ENCODE measurements at regions not wholly inside any gene's neighbourhood (a gene's known extent, or its start where the extent isn't known, plus 50 kb on each side); places are given as distances from the start of the nearest gene placed in this dataset.

DNA sequence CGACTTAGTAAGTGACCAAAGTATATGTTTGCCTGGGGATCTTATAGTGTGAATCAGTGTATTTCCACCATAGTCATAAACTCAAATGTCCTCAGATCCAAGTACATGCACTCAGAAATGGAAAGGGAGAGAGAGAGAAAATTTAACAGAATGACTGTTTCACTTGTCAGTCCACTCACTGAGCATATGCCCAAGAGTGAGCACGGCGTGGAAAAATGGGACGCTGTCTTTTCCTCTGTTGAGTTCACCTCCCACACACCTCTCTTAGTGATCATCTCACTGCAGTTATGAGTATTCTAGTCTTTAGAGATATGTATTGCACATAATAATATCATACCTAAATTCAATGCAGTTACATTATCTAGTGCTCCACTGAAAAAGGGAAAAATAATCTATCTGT lies 156.8 kb upstream of the PRMT6 start (continued):
- no peak for TF ChIP-seq IKZF2 (IDR thresholded peaks at IDR 0.05)
- TF ChIP-seq POU2F2 (IDR thresholded peaks at IDR 0.05; ENCODE audit: borderline replicate concordance, low read depth, low read length) = no peak
- no peak for TF ChIP-seq IKZF1 (conservative IDR thresholded peaks at IDR 0.05)
- TF ChIP-seq RCOR1 (conservative IDR thresholded peaks at IDR 0.05; ENCODE audit: low read depth, low read length) = no peak
- TF ChIP-seq, protein P1, sequence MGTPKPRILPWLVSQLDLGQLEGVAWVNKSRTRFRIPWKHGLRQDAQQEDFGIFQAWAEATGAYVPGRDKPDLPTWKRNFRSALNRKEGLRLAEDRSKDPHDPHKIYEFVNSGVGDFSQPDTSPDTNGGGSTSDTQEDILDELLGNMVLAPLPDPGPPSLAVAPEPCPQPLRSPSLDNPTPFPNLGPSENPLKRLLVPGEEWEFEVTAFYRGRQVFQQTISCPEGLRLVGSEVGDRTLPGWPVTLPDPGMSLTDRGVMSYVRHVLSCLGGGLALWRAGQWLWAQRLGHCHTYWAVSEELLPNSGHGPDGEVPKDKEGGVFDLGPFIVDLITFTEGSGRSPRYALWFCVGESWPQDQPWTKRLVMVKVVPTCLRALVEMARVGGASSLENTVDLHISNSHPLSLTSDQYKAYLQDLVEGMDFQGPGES (IDR thresholded peaks at IDR 0.05) = no peak

DNA sequence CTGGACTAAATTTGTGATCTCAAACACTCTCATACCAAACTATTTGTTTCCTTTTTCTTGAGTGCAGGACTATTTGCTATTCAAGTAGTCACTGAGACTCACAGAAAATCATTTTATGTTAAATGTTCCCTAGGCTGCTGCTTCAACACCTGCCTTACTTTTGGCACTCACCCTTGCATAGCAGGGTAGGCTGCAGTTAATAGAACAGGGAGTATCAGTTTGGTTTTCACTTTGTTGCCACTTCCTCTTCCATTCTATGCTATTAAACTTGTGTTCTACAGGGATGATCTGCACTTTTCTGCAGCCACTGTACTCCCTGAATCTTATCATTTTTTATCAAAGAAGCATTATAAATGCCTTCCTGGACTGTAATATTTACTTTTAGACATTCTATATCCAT lies 148.7 kb upstream of the PRMT6 start:
- Histone ChIP-seq H2AFZ (ENCODE audit: control insufficient read depth, low read depth, low read length) (no peak overlapping the region), H3K9ac (ENCODE audit: control insufficient read depth, insufficient read depth, low read length) (no peak overlapping the region), H3K27ac (ENCODE audit: control insufficient read depth, insufficient read depth) (no peak overlapping the region), H3K4me3 (no peak overlapping the region), H3K36me3 (ENCODE audit: control insufficient read depth in 2 of 2, insufficient read depth in 2 of 2, low read length in 1 of 2) (no peaks in the 10 kb centered on the region), H3K79me2 (ENCODE audit: control insufficient read depth, insufficient read depth, low read length) (no peaks in the 10 kb centered on the region), H4K20me1 (ENCODE audit: control insufficient read depth, insufficient read depth) (no peaks in the 10 kb centered on the region), H3K4me2 (ENCODE audit: control insufficient read depth, insufficient read depth) (0 out of 2 replicates have a peak overlapping the region, but pooled peaks have one; percentile 48), H3K27me3 (replicated peaks in 1 of 2; ENCODE audit: control insufficient read depth in 2 of 2, insufficient read depth in 2 of 2, low read length in 1 of 2) (no peaks in the 10 kb centered on the region), H3K9me3 (replicated peaks; ENCODE audit: control insufficient read depth, insufficient read depth, low read length) (no peaks in the 10 kb centered on the region), H3K4me1 (ENCODE audit: control insufficient read depth, insufficient read depth, low read length) (peaks cover 8% of the 10 kb centered on the region)
- intact Hi-C loops (cut with micrococcal nuclease; ENCODE audit: unreplicated experiment) = loop anchor here (1.0 kb wide), 1 partner anchor 12 kb away; no protein-coding TSS in a partner anchor
- BruUV-seq (replicated peaks) = no TSS peak
- FAIRE-seq = peak; percentile 95
- CTCF ChIA-PET = no interaction called here
- POLR2A ChIA-PET = no interaction called here
- in situ Hi-C loops (cut with MboI) = no loop called here
- SMC1A ChIA-PET (ENCODE audit: uncharacterized antibody, unreplicated experiment) = no interaction called here
- peak; percentile 43 for DNase-seq (ENCODE audit: low read depth, low spot score)
- ATAC-seq = peak; percentile 99
- RAD21 ChIA-PET (ENCODE audit: unreplicated experiment) = no interaction called here
- TF ChIP-seq, protein P2, sequence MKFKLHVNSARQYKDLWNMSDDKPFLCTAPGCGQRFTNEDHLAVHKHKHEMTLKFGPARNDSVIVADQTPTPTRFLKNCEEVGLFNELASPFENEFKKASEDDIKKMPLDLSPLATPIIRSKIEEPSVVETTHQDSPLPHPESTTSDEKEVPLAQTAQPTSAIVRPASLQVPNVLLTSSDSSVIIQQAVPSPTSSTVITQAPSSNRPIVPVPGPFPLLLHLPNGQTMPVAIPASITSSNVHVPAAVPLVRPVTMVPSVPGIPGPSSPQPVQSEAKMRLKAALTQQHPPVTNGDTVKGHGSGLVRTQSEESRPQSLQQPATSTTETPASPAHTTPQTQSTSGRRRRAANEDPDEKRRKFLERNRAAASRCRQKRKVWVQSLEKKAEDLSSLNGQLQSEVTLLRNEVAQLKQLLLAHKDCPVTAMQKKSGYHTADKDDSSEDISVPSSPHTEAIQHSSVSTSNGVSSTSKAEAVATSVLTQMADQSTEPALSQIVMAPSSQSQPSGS (IDR thresholded peaks at IDR 0.05; ENCODE audit: low read length) = peak; percentile 20; the same call in 1 of the 2 replicates
- 0 out of 2 replicates have a peak, but pooled peaks have one; percentile 21 for TF ChIP-seq NFIC (IDR thresholded peaks at IDR 0.05; ENCODE audit: low read depth, low read length)
- 0 out of 2 replicates have a peak, but pooled peaks have one; percentile 40 for TF ChIP-seq IRF4 (IDR thresholded peaks at IDR 0.05; ENCODE audit: low read depth, low read length)
- peak; percentile 25 for TF ChIP-seq MEF2B (IDR thresholded peaks at IDR 0.05; ENCODE audit: partially characterized antibody, poor library complexity, severe bottlenecking)
- no peak for TF ChIP-seq IKZF1 (conservative IDR thresholded peaks at IDR 0.05)
- TF ChIP-seq RFX5 (IDR thresholded peaks at IDR 0.05; ENCODE audit: low read depth, low read length) = no peak
- TF ChIP-seq TCF12 (IDR thresholded peaks at IDR 0.05; ENCODE audit: low read depth, low read length) = 0 out of 2 replicates have a peak, but pooled peaks have one; percentile 32
- peak; percentile 46; the same call in 1 of the 2 replicates for TF ChIP-seq BCL11A (IDR thresholded peaks at IDR 0.05; ENCODE audit: low read depth, low read length)
- TF ChIP-seq SIX5 (IDR thresholded peaks at IDR 0.05; ENCODE audit: low read depth, low read length, severe bottlenecking) = no peak
- peak; percentile 41; the same call in 1 of the 2 replicates for TF ChIP-seq MTA2 (IDR thresholded peaks at IDR 0.05; ENCODE audit: low read depth)
- TF ChIP-seq, protein P3, sequence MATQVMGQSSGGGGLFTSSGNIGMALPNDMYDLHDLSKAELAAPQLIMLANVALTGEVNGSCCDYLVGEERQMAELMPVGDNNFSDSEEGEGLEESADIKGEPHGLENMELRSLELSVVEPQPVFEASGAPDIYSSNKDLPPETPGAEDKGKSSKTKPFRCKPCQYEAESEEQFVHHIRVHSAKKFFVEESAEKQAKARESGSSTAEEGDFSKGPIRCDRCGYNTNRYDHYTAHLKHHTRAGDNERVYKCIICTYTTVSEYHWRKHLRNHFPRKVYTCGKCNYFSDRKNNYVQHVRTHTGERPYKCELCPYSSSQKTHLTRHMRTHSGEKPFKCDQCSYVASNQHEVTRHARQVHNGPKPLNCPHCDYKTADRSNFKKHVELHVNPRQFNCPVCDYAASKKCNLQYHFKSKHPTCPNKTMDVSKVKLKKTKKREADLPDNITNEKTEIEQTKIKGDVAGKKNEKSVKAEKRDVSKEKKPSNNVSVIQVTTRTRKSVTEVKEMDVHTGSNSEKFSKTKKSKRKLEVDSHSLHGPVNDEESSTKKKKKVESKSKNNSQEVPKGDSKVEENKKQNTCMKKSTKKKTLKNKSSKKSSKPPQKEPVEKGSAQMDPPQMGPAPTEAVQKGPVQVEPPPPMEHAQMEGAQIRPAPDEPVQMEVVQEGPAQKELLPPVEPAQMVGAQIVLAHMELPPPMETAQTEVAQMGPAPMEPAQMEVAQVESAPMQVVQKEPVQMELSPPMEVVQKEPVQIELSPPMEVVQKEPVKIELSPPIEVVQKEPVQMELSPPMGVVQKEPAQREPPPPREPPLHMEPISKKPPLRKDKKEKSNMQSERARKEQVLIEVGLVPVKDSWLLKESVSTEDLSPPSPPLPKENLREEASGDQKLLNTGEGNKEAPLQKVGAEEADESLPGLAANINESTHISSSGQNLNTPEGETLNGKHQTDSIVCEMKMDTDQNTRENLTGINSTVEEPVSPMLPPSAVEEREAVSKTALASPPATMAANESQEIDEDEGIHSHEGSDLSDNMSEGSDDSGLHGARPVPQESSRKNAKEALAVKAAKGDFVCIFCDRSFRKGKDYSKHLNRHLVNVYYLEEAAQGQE (IDR thresholded peaks at IDR 0.05; ENCODE audit: low read depth, low read length) = no peak
- no peak for TF ChIP-seq SMARCA5 (IDR thresholded peaks at IDR 0.05)
- TF ChIP-seq POLR2AphosphoS5 (IDR thresholded peaks at IDR 0.05; ENCODE audit: low read length) = no peak
- peak; percentile 90 for TF ChIP-seq SPI1 (IDR thresholded peaks at IDR 0.05; ENCODE audit: borderline replicate concordance, insufficient read depth, low read depth, low read length)
- TF ChIP-seq ESRRA (IDR thresholded peaks at IDR 0.05; ENCODE audit: low read length) = no peak
- TF ChIP-seq RUNX3 (IDR thresholded peaks at IDR 0.05; ENCODE audit: low read length) = peak; percentile 62
- no peak for TF ChIP-seq SMC3 (IDR thresholded peaks at IDR 0.05; ENCODE audit: borderline replicate concordance, low read length)

Data from GM12878 (cell line).